Activated B cell treated with CpG ODN at 0.5 μM for 24 hours (primary cell): ENCODE measurements at regions not wholly inside any gene's neighbourhood (a gene's known extent, or its start where the extent isn't known, plus 50 kb on each side); places are given as distances from the start of the nearest gene placed in this dataset.

Source experiments
- ATAC-seq: fragments of 200-7000 bp; cut with Tn5 transposase; one replicate; pipeline ENCODE4 v1.10.0; 2021; ENCODE audit warnings: low read depth, mild to moderate bottlenecking, moderate library complexity
- CTCF ChIA-PET: fragments of 350-600 bp; sonication (Branson Sonifier 250); formaldehyde crosslinking; loops from one replicate; lab custom pipeline; 2021; ENCODE audit warnings: antibody characterized with exemption; lab: Charles Lee
- POLR2A ChIA-PET: fragments of 350-600 bp; sonication (Branson Sonifier 250); formaldehyde crosslinking; loops from one replicate; lab custom pipeline; 2021; ENCODE audit warnings: antibody characterized with exemption; lab: Charles Lee
- DNase-seq: peaks from one replicate; pipeline ENCODE4 v3.0.0; 2022
- H3K27ac Mint-ChIP-seq: one replicate; pipeline ENCODE4 v1.8.0; 2020; ENCODE audit warnings: mixed read lengths
- H3K27me3 Mint-ChIP-seq: one replicate; pipeline ENCODE4 v1.8.0; 2021; ENCODE audit warnings: mixed read lengths
- H3K36me3 Mint-ChIP-seq: one replicate; pipeline ENCODE4 v1.8.0; 2021; ENCODE audit warnings: low read depth, mixed read lengths
- H3K4me1 Mint-ChIP-seq: one replicate; pipeline ENCODE4 v1.8.0; 2021; ENCODE audit warnings: mixed read lengths
- H3K4me3 Mint-ChIP-seq: one replicate; pipeline ENCODE4 v1.8.0; 2020; ENCODE audit warnings: mild to moderate bottlenecking, mixed read lengths
- H3K9me3 Mint-ChIP-seq: one replicate; pipeline ENCODE4 v1.8.0; 2020; ENCODE audit warnings: mixed read lengths
- intact Hi-C: fragments of 100-400 bp; cut with micrococcal nuclease; formaldehyde crosslinking; loops from one replicate; pipeline ENCODE4 v1.15.1; 2024
- TF ChIP-seq, protein P1 (sequence below): fragments of 200-600 bp; IDR thresholded peaks from one replicate; pipeline ENCODE4 v1.8.0; 2022; ENCODE audit warnings: antibody characterized with exemption, mild to moderate bottlenecking

DNA sequence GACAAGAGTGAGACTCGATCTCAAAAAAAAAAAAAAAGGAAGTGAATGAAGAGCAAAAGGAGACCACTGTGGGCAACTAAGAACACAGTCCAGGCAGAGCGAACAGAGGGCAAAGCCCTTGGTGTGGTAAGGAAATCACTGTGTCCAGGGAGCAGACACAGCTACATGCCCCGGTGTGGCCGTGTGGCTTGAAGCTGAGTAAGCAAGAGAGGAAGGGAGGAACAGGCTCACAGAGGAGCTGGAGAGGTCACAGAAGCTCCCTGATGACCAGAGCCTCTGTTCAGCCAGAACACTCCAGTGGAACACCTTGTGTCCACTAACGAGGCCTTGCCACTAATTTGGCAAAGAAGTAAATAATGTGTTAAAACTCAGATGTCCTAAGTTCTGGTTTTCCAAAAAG is 60.6 kb upstream of the GATA2 start:
- H3K27ac Mint-ChIP-seq = no peak overlapping the region
- POLR2A ChIA-PET = no interaction called here
- no peak for ATAC-seq
- no peak for DNase-seq
- H3K4me3 Mint-ChIP-seq = no peak overlapping the region
- intact Hi-C loops = no loop called here
- H3K36me3 Mint-ChIP-seq = no peaks in the 10 kb centered on the region
- H3K27me3 Mint-ChIP-seq = peaks cover 58% of the 10 kb centered on the region
- H3K4me1 Mint-ChIP-seq = peaks cover 3% of the 10 kb centered on the region
- no peaks in the 10 kb centered on the region for H3K9me3 Mint-ChIP-seq
- CTCF ChIA-PET = no interaction called here
- TF ChIP-seq, protein P1, sequence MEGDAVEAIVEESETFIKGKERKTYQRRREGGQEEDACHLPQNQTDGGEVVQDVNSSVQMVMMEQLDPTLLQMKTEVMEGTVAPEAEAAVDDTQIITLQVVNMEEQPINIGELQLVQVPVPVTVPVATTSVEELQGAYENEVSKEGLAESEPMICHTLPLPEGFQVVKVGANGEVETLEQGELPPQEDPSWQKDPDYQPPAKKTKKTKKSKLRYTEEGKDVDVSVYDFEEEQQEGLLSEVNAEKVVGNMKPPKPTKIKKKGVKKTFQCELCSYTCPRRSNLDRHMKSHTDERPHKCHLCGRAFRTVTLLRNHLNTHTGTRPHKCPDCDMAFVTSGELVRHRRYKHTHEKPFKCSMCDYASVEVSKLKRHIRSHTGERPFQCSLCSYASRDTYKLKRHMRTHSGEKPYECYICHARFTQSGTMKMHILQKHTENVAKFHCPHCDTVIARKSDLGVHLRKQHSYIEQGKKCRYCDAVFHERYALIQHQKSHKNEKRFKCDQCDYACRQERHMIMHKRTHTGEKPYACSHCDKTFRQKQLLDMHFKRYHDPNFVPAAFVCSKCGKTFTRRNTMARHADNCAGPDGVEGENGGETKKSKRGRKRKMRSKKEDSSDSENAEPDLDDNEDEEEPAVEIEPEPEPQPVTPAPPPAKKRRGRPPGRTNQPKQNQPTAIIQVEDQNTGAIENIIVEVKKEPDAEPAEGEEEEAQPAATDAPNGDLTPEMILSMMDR = no peak

DNA sequence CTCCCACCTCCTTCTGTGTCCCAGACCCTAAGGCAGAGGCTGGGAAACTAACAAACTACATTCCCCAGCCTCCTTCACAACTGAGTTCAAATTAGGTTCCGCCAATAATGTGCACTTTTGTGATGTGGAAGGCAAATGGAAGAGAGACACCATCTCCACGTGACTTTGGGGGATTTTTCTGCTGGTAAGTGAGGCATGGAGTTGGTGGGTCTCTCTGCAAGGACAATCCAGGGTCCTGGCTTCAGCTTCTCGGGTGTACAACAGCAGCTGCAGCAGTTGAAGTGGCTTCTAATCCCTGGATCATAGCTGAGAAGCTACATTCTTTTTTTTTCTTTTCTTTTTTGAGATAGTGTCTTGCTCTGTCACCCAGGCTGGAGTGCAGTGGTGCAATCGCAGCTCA is 58.9 kb upstream of the GATA2 start:
- H3K27me3 Mint-ChIP-seq = peaks cover 46% of the 10 kb centered on the region

DNA sequence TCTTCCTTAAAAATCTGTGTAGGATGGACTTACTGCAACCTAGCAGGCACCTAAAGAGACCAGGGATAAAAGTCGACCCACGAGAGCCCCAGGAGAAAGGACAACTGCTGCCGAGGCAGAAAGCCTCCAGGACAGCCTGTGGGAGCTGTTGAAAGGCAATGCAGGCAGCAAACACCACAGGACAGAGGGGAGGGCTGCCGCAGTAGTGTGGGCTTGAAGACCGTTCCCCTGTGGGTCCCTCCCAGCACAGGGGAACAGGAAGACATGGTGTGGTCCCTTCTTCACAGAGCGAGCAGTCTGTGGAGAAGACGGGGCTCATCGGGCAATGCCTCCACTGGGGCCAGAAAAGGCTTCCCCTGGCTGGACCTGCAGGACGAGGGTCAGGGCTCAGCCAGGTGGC is 58.5 kb upstream of the GATA2 start:
- H3K27me3 Mint-ChIP-seq = peaks cover 44% of the 10 kb centered on the region
- intact Hi-C loops = no loop called here
- no peak overlapping the region for H3K27ac Mint-ChIP-seq
- H3K9me3 Mint-ChIP-seq = no peaks in the 10 kb centered on the region
- no peak for DNase-seq
- no peaks in the 10 kb centered on the region for H3K36me3 Mint-ChIP-seq
- ChIA-PET CTCF (no interaction called here), POLR2A (no interaction called here)
- no peak overlapping the region for H3K4me3 Mint-ChIP-seq
- TF ChIP-seq, protein P1 = no peak
- no peak for ATAC-seq
- peaks cover 3% of the 10 kb centered on the region for H3K4me1 Mint-ChIP-seq

More for the DNA sequence above, 58.9 kb upstream of the GATA2 start:
- ChIA-PET POLR2A (no interaction called here), CTCF (no interaction called here)
- ATAC-seq (no peak), DNase-seq (no peak)
- Mint-ChIP-seq H3K4me1 (peaks cover 3% of the 10 kb centered on the region), H3K9me3 (no peaks in the 10 kb centered on the region), H3K36me3 (no peaks in the 10 kb centered on the region), H3K4me3 (no peak overlapping the region), H3K27ac (no peak overlapping the region)
- intact Hi-C loops = no loop called here
- TF ChIP-seq, protein P1 = no peak

DNA sequence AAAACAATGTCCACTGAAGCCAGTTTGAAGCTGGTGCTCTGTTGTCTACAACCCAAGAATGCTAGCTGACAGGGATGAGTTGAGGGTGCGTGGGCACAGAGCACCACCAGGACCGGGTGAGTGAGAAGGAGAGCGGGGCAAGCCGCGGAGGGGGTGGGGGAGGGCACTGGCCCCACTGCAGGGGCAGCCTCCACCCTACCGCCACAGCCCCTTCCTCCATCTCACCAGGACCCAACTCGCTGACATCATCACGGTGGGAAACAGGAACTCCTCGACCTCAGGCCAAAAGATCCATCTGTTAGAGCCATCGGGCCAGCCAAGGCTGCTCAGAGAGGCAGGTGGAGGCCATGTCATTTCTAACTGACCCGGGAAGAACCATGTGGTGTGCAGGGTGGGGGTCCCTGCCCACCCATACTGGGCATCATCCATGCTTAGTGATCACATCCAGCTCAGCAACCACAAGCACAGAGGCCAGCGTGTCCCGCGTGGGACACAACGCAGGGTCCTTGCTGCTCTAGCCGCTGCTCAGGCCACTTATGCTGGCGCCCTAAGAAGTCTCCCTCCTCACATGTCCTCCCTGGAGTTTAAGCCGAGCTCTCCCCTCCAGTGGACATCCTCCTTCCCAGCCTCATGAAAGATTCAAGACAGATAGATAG is 57.6 kb upstream of the GATA2 start:
- POLR2A ChIA-PET = no interaction called here
- ATAC-seq = no peak
- H3K36me3 Mint-ChIP-seq = no peaks in the 10 kb centered on the region
- no peak for DNase-seq
- H3K27me3 Mint-ChIP-seq = peaks cover 40% of the 10 kb centered on the region
- no peak overlapping the region for H3K27ac Mint-ChIP-seq
- intact Hi-C loops = no loop called here
- CTCF ChIA-PET = no interaction called here
- TF ChIP-seq, protein P1 = no peak
- H3K9me3 Mint-ChIP-seq = no peaks in the 10 kb centered on the region
- peaks cover 3% of the 10 kb centered on the region for H3K4me1 Mint-ChIP-seq
- no peak overlapping the region for H3K4me3 Mint-ChIP-seq

DNA sequence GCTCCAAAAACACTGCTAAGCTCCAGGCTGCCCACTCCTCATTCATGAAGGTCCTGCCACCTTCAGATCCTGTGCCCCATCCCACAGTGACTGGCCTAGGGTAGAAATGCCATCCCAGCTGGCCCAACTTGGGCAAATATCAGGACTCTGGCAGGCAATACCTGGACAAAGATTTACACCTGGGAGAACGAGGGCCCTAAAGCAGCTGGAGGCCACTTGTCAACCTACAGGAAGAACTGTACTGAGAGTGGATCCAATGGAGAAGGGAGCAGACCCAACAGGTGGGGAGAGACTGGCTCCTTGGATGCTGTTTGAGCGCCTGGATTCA is 57.1 kb upstream of the GATA2 start:
- ChIA-PET POLR2A (no interaction called here), CTCF (no interaction called here)
- no peak overlapping the region for H3K4me3 Mint-ChIP-seq
- intact Hi-C loops = no loop called here
- no peaks in the 10 kb centered on the region for H3K36me3 Mint-ChIP-seq
- H3K27ac Mint-ChIP-seq = no peak overlapping the region
- ATAC-seq (no peak), DNase-seq (no peak)
- H3K4me1 Mint-ChIP-seq = peaks cover 3% of the 10 kb centered on the region
- H3K9me3 Mint-ChIP-seq = no peaks in the 10 kb centered on the region
- peaks cover 40% of the 10 kb centered on the region for H3K27me3 Mint-ChIP-seq
- TF ChIP-seq, protein P1 = no peak
